NCI-H2171 (cell line): ENCODE measurements at regions not wholly inside any gene's neighbourhood (a gene's known extent, or its start where the extent isn't known, plus 50 kb on each side); places are given as distances from the start of the nearest gene placed in this dataset.
A peak's percentile ranks its signal among the peaks of the same experiment; 100 is the strongest.

Source experiments
- DNase-seq: peaks from one replicate; lab custom pipeline; 2025; lab: John Stamatoyannopoulos, UW

- peak; percentile 96 for DNase-seq
These were observed 133.9 kb downstream of the FANCF start for GRCh38 chr11:22491555-22492225.

- no peak for DNase-seq
These were observed 142.0 kb downstream of the SLC17A6 start for GRCh38 chr11:22479971-22480720.

GRCh38 chr11:22479208-22479607 is 141.0 kb downstream of the SLC17A6 start:
- no peak for DNase-seq

- no peak for DNase-seq
These were observed 140.0 kb downstream of the SLC17A6 start for GRCh38 chr11:22478169-22478568.

- no peak for DNase-seq
These were observed 139.1 kb downstream of the SLC17A6 start for GRCh38 chr11:22477312-22477711.

- DNase-seq = no peak
These were observed 138.4 kb downstream of the SLC17A6 start for GRCh38 chr11:22476589-22476988.

- no peak for DNase-seq
These were observed 136.4 kb downstream of the SLC17A6 start for GRCh38 chr11:22474616-22475015.

- DNase-seq = no peak
These were observed 135.4 kb downstream of the SLC17A6 start for GRCh38 chr11:22473586-22473985.

- no peak for DNase-seq
These were observed 134.1 kb downstream of the SLC17A6 start for GRCh38 chr11:22472306-22472705.

GRCh38 chr11:22471385-22471784 is 133.2 kb downstream of the SLC17A6 start:
- DNase-seq = peak; percentile 26

- DNase-seq = peak; percentile 49
These were observed 129.6 kb downstream of the SLC17A6 start for GRCh38 chr11:22467741-22468140.

GRCh38 chr11:22467248-22467647 is 129.1 kb downstream of the SLC17A6 start:
- DNase-seq = no peak

- DNase-seq = no peak
These were observed 128.6 kb downstream of the SLC17A6 start for GRCh38 chr11:22466809-22467208.

GRCh38 chr11:22466351-22466750 is 128.2 kb downstream of the SLC17A6 start:
- DNase-seq = no peak

GRCh38 chr11:22465620-22466019 is 127.4 kb downstream of the SLC17A6 start:
- no peak for DNase-seq

- no peak for DNase-seq
These were observed 123.4 kb downstream of the SLC17A6 start for GRCh38 chr11:22461626-22462025.

GRCh38 chr11:22460181-22460580 is 122.0 kb downstream of the SLC17A6 start:
- no peak for DNase-seq

- DNase-seq = no peak
These were observed 120.9 kb downstream of the SLC17A6 start for GRCh38 chr11:22459048-22459447.

GRCh38 chr11:22458161-22458560 is 120.0 kb downstream of the SLC17A6 start:
- no peak for DNase-seq

GRCh38 chr11:22456993-22457762 is 119.0 kb downstream of the SLC17A6 start:
- DNase-seq = no peak

- DNase-seq = no peak
These were observed 116.4 kb downstream of the SLC17A6 start for GRCh38 chr11:22454461-22455090.

- no peak for DNase-seq
These were observed 111.3 kb downstream of the SLC17A6 start for GRCh38 chr11:22449441-22449840.
